HUES48 (cell line): ENCODE measurements at regions not wholly inside any gene's neighbourhood (a gene's known extent, or its start where the extent isn't known, plus 50 kb on each side); places are given as distances from the start of the nearest gene placed in this dataset.
A peak's percentile ranks its signal among the peaks of the same experiment; 100 is the strongest.

Experiments
- H3K27ac ChIP-seq: one replicate; pipeline ENCODE4 v1.7.0; 2013; ENCODE audit warnings: low read depth, low read length, inconsistent platforms
- H3K27me3 ChIP-seq: 2 replicates; pipeline ENCODE4 v1.6.1; 2013; ENCODE audit warnings: mild to moderate bottlenecking, low read length; ENCODE audit not compliant: control insufficient read depth, insufficient read depth
- H3K36me3 ChIP-seq: 2 replicates; pipeline ENCODE4 v1.6.1; 2013; ENCODE audit warnings: low read length; ENCODE audit not compliant: control insufficient read depth, insufficient read depth
- H3K4me1 ChIP-seq: 2 replicates; pipeline ENCODE4 v1.6.1; 2013; ENCODE audit warnings: mild to moderate bottlenecking, low read length; ENCODE audit not compliant: control insufficient read depth, insufficient read depth
- H3K4me3 ChIP-seq: 2 replicates; pipeline ENCODE4 v1.5.1; 2013; ENCODE audit warnings: mild to moderate bottlenecking, low read depth, low read length
- H3K9ac ChIP-seq: 2 replicates; pipeline ENCODE4 v1.6.1; 2013; ENCODE audit warnings: mild to moderate bottlenecking, low read depth, low read length, moderate library complexity
- H3K9me3 ChIP-seq: 2 replicates; pipeline ENCODE4 v1.6.1; 2013; ENCODE audit warnings: low read length; ENCODE audit not compliant: control insufficient read depth, insufficient read depth

DNA sequence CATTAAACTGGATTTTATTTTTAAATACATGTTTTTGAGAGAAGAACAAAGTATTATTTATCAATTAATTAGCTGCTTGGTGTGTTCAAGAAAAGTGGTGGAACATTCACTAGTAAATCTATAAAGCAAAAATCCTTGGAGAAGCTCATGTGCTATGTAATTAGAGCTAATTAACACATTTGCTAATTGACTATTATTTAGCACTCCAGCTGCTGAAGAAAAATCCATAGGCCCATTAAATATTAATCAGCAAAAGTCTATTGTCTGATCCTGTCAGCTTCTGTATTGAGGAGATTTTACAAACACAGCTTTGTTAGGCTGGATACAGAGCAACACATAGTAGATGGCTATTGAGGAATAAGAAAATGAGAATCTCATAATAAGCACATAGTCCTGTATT lies 336.1 kb downstream of the RBM43 start:
- Histone ChIP-seq H3K27ac (no peak overlapping the region), H3K27me3 (no peaks in the 10 kb centered on the region), H3K9me3 (no peaks in the 10 kb centered on the region), H3K4me1 (no peaks in the 10 kb centered on the region), H3K4me3 (no peak overlapping the region), H3K36me3 (no peaks in the 10 kb centered on the region), H3K9ac (no peak overlapping the region)

DNA sequence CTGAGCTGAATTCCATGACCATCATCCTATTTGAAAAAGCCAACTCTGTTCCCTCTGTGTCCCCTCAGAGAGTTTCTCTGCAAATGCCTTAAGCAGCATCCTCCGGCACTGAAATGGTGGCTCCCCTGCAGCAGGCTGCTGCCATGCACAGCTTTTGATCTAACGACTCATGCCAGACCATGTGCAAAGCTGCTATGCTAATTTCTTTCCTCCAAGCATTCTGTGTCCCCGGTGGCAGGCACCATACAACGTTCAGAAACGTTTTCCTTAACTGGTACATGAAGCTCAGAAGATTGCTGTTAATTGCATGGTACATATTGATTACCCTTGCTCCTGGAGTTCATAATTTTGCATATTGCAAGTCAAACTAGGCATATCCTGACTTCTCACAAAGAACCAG lies 336.8 kb downstream of the RBM43 start:
- no peaks in the 10 kb centered on the region for H3K4me1 ChIP-seq
- H3K27me3 ChIP-seq: no peaks in the 10 kb centered on the region
- H3K27ac ChIP-seq: no peak overlapping the region
- H3K9ac ChIP-seq: no peak overlapping the region
- no peaks in the 10 kb centered on the region for H3K9me3 ChIP-seq
- no peak overlapping the region for H3K4me3 ChIP-seq
- H3K36me3 ChIP-seq: no peaks in the 10 kb centered on the region

DNA sequence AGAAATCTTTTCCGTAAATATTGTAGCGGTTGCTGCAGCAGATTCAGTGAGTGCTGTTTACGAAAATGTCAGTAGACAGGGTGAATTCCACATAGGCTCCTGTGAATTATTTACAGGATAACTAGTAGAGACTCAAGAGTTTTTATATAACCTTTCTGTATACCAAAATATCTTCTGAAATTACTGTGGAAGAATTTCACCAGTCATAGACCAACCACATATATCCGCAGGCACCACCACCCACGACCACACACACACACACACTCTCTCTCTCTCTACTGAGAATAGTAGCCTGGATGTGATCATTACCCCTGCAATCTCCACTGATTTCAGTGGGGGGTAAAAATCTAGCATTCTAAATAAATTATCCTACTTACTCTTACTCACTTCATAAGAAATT lies 341.8 kb downstream of the RBM43 start:
- Histone ChIP-seq H3K9ac (no peak overlapping the region), H3K9me3 (no peaks in the 10 kb centered on the region), H3K27ac (no peak overlapping the region), H3K4me1 (no peaks in the 10 kb centered on the region), H3K36me3 (no peaks in the 10 kb centered on the region), H3K27me3 (no peaks in the 10 kb centered on the region), H3K4me3 (no peak overlapping the region)

DNA sequence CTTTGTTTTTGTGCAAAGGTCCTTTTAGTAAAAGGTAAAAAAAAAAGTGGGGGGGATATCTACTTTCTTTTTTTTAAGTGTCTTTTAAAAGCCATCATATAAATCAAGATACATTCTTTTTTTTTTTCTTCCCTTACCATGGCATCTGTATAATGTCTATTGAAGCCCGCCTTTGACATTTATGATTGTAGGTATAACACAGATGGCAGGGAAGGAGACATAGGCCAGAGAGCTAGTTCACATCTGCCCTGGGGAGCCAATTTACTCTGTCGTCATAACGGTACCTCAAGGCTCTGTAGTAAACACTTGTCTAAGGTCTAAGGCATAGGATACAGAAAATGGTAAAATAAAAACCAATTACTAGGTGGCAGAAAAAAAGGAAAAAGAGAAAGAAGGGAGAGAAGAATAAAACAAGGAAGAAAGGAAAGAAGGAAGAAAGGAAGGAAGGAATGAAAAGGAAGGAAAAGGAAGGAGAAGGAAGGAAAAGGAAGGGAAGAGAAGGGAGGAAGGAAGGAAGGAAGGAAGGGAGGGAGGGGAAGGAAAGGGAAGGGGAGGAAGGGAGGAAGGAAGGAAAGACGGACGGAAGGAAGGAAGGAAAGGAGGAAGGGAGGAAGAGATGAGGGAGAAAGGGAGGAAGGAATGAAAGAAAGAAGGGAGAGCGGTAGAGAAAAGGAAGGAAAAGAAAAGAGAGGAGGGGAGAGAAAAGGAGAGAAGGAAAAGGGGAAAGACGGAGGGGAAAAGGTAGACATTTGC lies 343.5 kb downstream of the RBM43 start:
- Histone ChIP-seq H3K27ac (no peak overlapping the region), H3K9me3 (no peaks in the 10 kb centered on the region), H3K27me3 (no peaks in the 10 kb centered on the region), H3K4me3 (no peak overlapping the region), H3K9ac (no peak overlapping the region), H3K4me1 (no peaks in the 10 kb centered on the region), H3K36me3 (no peaks in the 10 kb centered on the region)

DNA sequence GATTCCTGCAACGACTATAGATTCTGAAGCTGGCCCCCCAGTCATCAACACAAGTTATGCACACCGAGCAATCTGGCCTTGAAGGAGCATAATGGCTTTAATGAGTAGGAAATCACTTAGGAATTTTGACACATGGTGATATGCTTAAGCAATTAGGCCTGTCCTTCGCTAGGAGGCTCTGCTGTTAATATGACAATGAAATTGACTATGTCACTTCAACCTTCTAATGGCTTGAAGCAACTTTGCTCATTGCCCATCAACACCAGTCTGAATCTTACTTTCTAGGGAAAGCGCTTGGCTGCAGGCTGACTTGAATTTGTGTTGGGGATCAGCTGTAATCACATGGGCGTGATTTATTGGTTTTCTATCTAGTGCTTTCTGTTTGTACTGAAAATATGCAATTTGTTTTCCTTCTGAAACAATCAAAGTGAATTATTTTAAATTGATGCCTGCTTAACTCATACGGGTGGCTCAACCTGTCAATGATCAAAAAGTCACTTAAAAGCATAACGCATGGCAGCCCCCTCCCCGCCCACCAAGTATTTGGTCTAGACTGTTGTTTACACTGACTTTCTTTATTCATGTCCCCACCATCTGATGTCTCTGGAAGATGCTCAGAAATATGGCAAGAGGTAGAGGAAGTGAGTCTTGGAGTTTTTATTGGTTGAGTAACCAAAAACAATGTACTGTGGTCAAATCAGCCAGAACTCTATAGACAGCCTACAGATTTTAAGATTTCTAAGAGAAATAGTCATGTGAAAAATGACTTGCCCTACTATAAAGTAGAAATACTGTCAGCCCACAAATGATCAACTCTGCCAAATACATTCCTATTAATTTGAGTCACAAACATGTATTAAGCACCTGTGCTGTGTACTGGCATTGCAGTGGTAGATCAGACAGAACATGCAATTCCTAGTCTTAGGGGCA lies 344.9 kb downstream of the RBM43 start:
- H3K9ac ChIP-seq: no peak overlapping the region
- H3K27ac ChIP-seq: no peak overlapping the region
- H3K4me1 ChIP-seq: peaks cover 5% of the 10 kb centered on the region
- no peak overlapping the region for H3K4me3 ChIP-seq
- no peaks in the 10 kb centered on the region for H3K36me3 ChIP-seq
- H3K27me3 ChIP-seq: no peaks in the 10 kb centered on the region
- H3K9me3 ChIP-seq: no peaks in the 10 kb centered on the region

DNA sequence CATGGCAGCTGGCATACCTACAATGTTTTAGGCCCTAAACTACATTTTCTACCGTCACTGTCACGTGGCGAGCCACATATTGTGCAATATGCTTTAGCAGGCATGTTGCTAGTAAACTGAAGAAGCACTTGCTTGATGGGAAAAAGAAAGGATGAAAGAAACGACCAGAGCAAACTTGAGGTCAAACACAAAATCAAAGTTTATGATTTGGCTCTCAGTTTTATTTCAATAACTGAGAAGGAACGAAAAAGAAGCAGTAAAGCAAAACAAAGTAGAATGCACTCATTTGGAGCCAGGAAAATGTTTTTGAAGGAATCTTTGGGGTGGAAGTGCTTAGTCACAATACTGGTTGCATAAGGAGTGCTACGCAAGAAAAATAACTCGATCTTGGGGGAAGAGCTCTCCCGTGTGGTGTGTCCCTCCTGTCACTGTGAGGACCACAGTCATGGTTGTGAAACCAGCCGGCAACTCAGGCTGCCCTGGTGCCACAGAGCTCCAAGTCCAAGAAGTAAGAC lies 349.8 kb downstream of the RBM43 start:
- Histone ChIP-seq H3K9ac (0 out of 2 replicates have a peak overlapping the region, but pooled peaks have one; percentile 1), H3K27me3 (no peaks in the 10 kb centered on the region), H3K4me1 (peaks cover 9% of the 10 kb centered on the region), H3K27ac (no peak overlapping the region), H3K4me3 (no peak overlapping the region), H3K9me3 (no peaks in the 10 kb centered on the region), H3K36me3 (no peaks in the 10 kb centered on the region)

DNA sequence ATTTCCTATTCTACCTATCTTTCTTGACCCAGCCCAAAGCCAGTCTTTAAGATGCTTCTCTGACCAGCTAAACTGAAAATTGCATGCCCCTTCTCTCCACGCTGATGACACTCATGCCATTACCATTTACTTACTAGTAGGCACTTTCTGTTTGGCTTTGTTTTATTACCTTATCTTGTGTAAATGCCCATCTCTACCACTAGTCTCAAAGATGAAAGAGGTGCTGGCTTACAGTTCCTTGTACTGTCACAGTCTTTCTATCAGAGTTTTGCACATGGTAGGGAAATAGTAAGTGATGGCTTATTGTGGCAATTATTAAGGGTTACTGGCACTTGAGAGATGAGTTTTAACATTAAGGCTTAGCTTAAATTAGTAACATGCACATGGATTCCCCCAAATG lies 352.1 kb downstream of the RBM43 start:
- no peak overlapping the region for H3K27ac ChIP-seq
- no peaks in the 10 kb centered on the region for H3K9me3 ChIP-seq
- no peak overlapping the region for H3K9ac ChIP-seq
- no peak overlapping the region for H3K4me3 ChIP-seq
- no peaks in the 10 kb centered on the region for H3K36me3 ChIP-seq
- no peaks in the 10 kb centered on the region for H3K27me3 ChIP-seq
- peaks cover 9% of the 10 kb centered on the region for H3K4me1 ChIP-seq

DNA sequence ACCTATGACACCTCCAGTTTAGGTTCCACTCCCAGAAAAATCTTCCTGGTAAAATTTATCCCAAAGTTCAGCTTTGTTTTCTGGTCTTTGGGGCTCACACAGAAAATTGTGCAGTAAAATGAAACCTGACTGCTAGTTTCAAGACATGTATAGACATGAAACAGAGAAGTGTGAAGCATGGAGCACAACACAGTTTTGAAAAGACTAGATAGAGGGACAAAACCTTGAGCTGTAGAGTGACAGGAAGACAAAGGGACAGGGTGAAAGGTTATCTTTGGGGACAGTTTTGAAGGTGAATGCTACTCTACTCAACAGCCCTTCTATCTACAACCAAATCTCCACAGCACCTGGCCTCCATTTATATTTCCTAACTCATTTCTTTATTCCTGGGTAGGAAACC lies 352.6 kb downstream of the RBM43 start:
- no peaks in the 10 kb centered on the region for H3K36me3 ChIP-seq
- H3K27ac ChIP-seq: no peak overlapping the region
- H3K9me3 ChIP-seq: no peaks in the 10 kb centered on the region
- H3K9ac ChIP-seq: no peak overlapping the region
- H3K4me1 ChIP-seq: peaks cover 9% of the 10 kb centered on the region
- H3K4me3 ChIP-seq: no peak overlapping the region
- H3K27me3 ChIP-seq: no peaks in the 10 kb centered on the region

DNA sequence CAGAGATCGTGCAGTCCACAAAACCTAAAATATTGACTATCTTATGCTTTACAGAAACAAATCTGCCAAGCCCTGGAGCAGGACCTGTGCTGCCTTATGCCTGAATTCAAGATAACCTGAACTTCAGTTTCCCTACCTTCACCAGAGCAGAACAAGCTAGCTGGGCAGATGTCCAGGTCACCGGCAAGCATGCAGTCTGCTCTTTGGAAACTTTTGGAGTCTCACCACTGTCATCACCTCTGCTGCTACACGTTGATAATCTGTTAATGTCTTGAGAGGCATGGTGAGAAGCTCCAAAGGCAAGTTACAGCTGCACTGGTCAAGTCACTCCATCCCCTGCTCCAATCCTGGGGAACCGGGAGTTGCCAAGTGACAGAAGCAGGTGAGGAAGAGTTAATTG lies 354.2 kb downstream of the RBM43 start:
- Histone ChIP-seq H3K9me3 (no peaks in the 10 kb centered on the region), H3K36me3 (no peaks in the 10 kb centered on the region), H3K4me1 (peaks cover 9% of the 10 kb centered on the region), H3K9ac (no peak overlapping the region), H3K27me3 (no peaks in the 10 kb centered on the region), H3K27ac (no peak overlapping the region), H3K4me3 (no peak overlapping the region)

DNA sequence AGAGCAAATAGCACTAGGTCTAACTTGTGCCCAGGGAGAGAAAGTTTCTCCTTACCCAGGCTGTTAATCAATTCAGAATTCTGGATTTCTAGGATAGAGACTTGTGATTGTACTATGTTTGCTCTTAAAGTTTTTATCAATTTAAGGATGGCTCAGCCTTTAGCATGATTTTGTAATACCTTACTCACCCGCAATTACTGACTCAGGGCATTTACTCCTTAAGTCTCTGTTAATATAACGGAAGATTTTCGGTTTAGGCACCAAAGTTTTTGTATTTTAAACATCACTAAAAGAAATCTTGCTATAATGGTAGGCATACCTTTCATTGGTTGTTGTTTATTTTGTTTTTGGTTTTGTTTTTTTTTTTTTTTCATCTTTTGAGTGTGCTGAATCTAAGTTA lies 358.2 kb downstream of the RBM43 start:
- H3K27ac ChIP-seq: no peak overlapping the region
- H3K9ac ChIP-seq: no peak overlapping the region
- H3K4me1 ChIP-seq: no peaks in the 10 kb centered on the region
- no peaks in the 10 kb centered on the region for H3K36me3 ChIP-seq
- H3K4me3 ChIP-seq: no peak overlapping the region
- 0 out of 2 replicates have a peak, but pooled peaks cover 2% of the 10 kb centered on the region for H3K9me3 ChIP-seq
- H3K27me3 ChIP-seq: no peaks in the 10 kb centered on the region

DNA sequence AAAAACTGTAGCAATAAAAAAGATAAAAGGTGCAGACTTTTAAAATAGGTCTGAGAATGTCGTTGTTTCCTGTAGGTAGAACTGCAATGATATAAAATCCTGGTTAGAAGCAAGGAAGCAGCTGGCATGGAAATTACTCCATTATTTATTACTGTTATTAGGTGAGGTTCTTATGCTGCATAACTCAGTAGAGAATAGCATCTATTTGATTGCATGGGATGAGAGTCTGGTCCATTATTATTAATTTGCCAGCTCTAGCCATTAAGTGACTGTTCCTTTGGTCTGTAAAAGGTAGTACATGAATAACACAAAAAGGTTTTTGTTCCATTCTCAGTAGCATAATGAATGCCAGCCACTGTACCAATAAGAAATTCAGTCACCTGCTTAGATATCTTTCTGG lies 358.6 kb downstream of the RBM43 start:
- no peaks in the 10 kb centered on the region for H3K36me3 ChIP-seq
- H3K27ac ChIP-seq: no peak overlapping the region
- no peaks in the 10 kb centered on the region for H3K27me3 ChIP-seq
- 0 out of 2 replicates have a peak, but pooled peaks cover 2% of the 10 kb centered on the region for H3K9me3 ChIP-seq
- H3K4me1 ChIP-seq: no peaks in the 10 kb centered on the region
- H3K9ac ChIP-seq: no peak overlapping the region
- no peak overlapping the region for H3K4me3 ChIP-seq
